Epithelial cell of esophagus (primary cell): ENCODE measurements at regions not wholly inside any gene's neighbourhood (a gene's known extent, or its start where the extent isn't known, plus 50 kb on each side); places are given as distances from the start of the nearest gene placed in this dataset.
A peak's percentile ranks its signal among the peaks of the same experiment; 100 is the strongest.

Experiments used
- DNase-seq: peaks from one replicate; pipeline ENCODE4 v3.0.0; 2010; ENCODE audit warnings: low read depth
- H3K4me3 ChIP-seq: 2 replicates; pipeline ENCODE4 v1.5.1; 2011; ENCODE audit warnings: mild to moderate bottlenecking, low read length, control low read depth
- CTCF ChIP-seq: IDR thresholded peaks from 2 replicates; pipeline ENCODE4 v1.5.1; 2011; ENCODE audit warnings: low read depth, mild to moderate bottlenecking, low read length, control low read depth, inconsistent platforms; ENCODE audit not compliant: insufficient read depth; ENCODE audit errors: missing control alignments

GRCh38 chr15:38689522-38689921 is 124.9 kb upstream of the RASGRP1 start:
- no peak for DNase-seq
- no peak for TF ChIP-seq CTCF
- no peak overlapping the region for H3K4me3 ChIP-seq

GRCh38 chr15:38690216-38690615 is 125.6 kb upstream of the RASGRP1 start:
- H3K4me3 ChIP-seq: no peak overlapping the region
- no peak for DNase-seq
- no peak for TF ChIP-seq CTCF

- peak; percentile 92 for TF ChIP-seq CTCF
- DNase-seq: peak; percentile 80
- H3K4me3 ChIP-seq: no peak overlapping the region
Observed at GRCh38 chr15:38690719-38691332, 126.2 kb upstream of the RASGRP1 start.

- no peak for DNase-seq
- no peak overlapping the region for H3K4me3 ChIP-seq
Observed at GRCh38 chr15:38691377-38691776, 126.8 kb upstream of the RASGRP1 start.

GRCh38 chr15:38691965-38692788 is 127.6 kb upstream of the RASGRP1 start:
- no peak for TF ChIP-seq CTCF
- DNase-seq: peak; percentile 65
- H3K4me3 ChIP-seq: no peak overlapping the region

More at GRCh38 chr15:38691377-38691776, 126.8 kb upstream of the RASGRP1 start:
- TF ChIP-seq CTCF: no peak

- DNase-seq: no peak
- H3K4me3 ChIP-seq: no peak overlapping the region
- no peak for TF ChIP-seq CTCF
Observed at GRCh38 chr15:38692789-38693062, 128.1 kb upstream of the RASGRP1 start.
